H1 (cell line): ENCODE measurements at regions not wholly inside any gene's neighbourhood (a gene's known extent, or its start where the extent isn't known, plus 50 kb on each side); places are given as distances from the start of the nearest gene placed in this dataset.

Experiments used
- PHF8 ChIP-seq: fragments of 200-600 bp; sonication (generic); conservative IDR thresholded peaks from 2 replicates; pipeline ENCODE4 v1.7.1; 2012; ENCODE audit warnings: low read depth, mild to moderate bottlenecking, inconsistent platforms, low read length, moderate library complexity

DNA sequence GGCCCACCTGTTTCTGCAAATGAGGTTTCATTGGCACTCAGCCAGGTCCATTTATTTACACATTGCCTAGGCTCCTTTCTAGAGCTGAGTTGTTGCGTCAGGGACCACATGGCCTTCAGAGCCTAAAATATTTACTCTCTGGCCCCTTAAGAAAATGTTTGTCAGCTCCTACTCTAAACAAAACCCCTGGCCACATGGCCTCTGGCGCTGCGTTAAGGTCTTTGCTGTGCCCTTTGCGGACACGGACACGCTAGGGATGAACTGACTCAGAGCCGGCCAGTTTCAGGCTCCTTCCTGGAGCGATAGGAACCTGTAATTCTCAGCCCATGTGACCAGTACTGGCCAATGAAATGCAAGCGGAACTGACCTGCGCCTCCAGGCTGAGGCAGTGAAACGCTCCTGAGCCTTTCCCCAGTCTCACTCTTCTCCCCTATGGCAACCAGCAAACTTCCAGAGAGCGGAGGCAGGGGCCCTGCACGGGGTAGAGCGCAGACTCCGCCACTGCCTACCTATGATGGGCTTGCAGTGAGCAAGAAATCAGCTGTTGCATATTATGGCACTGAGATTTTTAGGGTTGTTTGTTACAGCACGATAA is 160.3 kb downstream of the ETS2 start (continued):
- no peak for TF ChIP-seq PHF8
